Body of pancreas (tissue), 4 donors: ENCODE measurements at regions not wholly inside any gene's neighbourhood (a gene's known extent, or its start where the extent isn't known, plus 50 kb on each side); places are given as distances from the start of the nearest gene placed in this dataset.

ENCODE experiments used
- ATAC-seq: fragments of 150-250 bp; one replicate; pipeline ENCODE4 v1.9.1; 2016
- DNase-seq, 4 donors: peaks; one replicate each; pipeline ENCODE4 v3.0.0-alpha.2; 2019
- H3K27ac ChIP-seq, 4 donors: fragments of 200-600 bp; sonication (generic); 1 replicate in 3 of 4; 2 replicates in 1 of 4; pipeline versions ENCODE4 v1.5.1 to v1.6.1; 2016 to 2019; ENCODE audit warnings: mild to moderate bottlenecking in 1 of 4, mixed read lengths in 1 of 4, moderate library complexity in 1 of 4
- H3K27me3 ChIP-seq, 2 donors: fragments of 200-600 bp; sonication (generic); one replicate each; pipeline ENCODE4 v1.6.0; 2016; ENCODE audit warnings: mild to moderate bottlenecking in 1 of 2
- H3K36me3 ChIP-seq, 2 donors: fragments of 200-600 bp; sonication (generic); replicated peaks in 1 of 2; 2 replicates each; pipeline ENCODE4 v1.5.1; 2016; ENCODE audit warnings: low read depth in 2 of 2; ENCODE audit not compliant: insufficient read depth in 1 of 2
- H3K4me1 ChIP-seq: fragments of 200-600 bp; sonication (generic); one replicate; pipeline ENCODE4 v1.6.0; 2016
- H3K4me3 ChIP-seq, 2 donors: fragments of 200-600 bp; sonication (generic); 1 replicate in 1 of 2; 2 replicates in 1 of 2; pipeline ENCODE4 v1.5.1; 2016 to 2019
- H3K9me3 ChIP-seq, 3 donors: fragments of 200-600 bp; sonication (generic); 1 replicate in 2 of 3; 2 replicates in 1 of 3; pipeline ENCODE4 v1.5.1; 2016
- POLR2A ChIP-seq, 3 donors: fragments of 450-650 bp; IDR thresholded peaks; one replicate each; pipeline ENCODE4 v1.6.1; 2016; ENCODE audit warnings: antibody characterized with exemption in 3 of 3, mild to moderate bottlenecking in 2 of 3
- WGBS, 2 donors: methylation state at CpG; one replicate each; pipeline ENCODE4 v1.1.5; 2017; 5-methylcytosine and 5-hydroxymethylcytosine counted together
- intact Hi-C: fragments of 100-400 bp; cut with DNase I; formaldehyde crosslinking; loops from one replicate; pipeline ENCODE4 v1.15.1; 2023
- TF ChIP-seq, protein P1 (sequence below), 7 experiments: fragments of 450-650 bp in 4 of 7; fragments of 200-600 bp in 3 of 7; sonication (generic) in 3 of 7; IDR thresholded peaks; one replicate each; pipeline ENCODE4 v1.5.1; 2016 to 2019; ENCODE audit warnings: antibody characterized with exemption in 7 of 7

GRCh38 chr2:145689277-145689676 is 1169.4 kb upstream of the ZEB2 start:
- Histone ChIP-seq H3K36me3 (no peaks in the 10 kb centered on the region), H3K4me1 (no peaks in the 10 kb centered on the region), H3K4me3 (no peak overlapping the region), H3K27ac (no peak overlapping the region), H3K27me3 (no peaks in the 10 kb centered on the region), H3K9me3 (no peaks in the 10 kb centered on the region)
- no peak for DNase-seq
- TF ChIP-seq, protein P1, sequence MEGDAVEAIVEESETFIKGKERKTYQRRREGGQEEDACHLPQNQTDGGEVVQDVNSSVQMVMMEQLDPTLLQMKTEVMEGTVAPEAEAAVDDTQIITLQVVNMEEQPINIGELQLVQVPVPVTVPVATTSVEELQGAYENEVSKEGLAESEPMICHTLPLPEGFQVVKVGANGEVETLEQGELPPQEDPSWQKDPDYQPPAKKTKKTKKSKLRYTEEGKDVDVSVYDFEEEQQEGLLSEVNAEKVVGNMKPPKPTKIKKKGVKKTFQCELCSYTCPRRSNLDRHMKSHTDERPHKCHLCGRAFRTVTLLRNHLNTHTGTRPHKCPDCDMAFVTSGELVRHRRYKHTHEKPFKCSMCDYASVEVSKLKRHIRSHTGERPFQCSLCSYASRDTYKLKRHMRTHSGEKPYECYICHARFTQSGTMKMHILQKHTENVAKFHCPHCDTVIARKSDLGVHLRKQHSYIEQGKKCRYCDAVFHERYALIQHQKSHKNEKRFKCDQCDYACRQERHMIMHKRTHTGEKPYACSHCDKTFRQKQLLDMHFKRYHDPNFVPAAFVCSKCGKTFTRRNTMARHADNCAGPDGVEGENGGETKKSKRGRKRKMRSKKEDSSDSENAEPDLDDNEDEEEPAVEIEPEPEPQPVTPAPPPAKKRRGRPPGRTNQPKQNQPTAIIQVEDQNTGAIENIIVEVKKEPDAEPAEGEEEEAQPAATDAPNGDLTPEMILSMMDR (IDR thresholded peaks at IDR 0.05) = no peak
- intact Hi-C loops = no loop called here
- WGBS, 2 donors = 96 to 97% methylated on average over 2 of the region's 2 CpGs
- ATAC-seq = no peak

DNA sequence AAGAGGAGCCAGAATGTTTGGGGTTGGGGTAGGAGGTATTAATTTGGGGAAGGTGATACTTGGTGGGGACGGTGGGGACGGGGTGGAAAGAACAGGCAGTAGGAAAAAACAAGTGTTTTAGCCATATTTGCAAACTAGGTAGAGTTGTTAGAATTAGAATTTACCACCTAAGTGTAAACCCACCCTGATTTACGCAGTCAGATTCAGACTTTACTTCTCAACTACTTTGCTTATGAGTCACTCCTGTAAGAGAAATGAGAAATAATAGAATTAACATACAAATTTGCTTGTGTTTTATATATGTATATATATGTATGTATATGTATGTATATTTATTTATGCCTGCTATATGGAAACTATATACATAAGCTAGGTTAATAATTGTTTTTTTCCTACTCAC is 1168.2 kb upstream of the ZEB2 start:
- Histone ChIP-seq H3K27me3 (no peaks in the 10 kb centered on the region), H3K36me3 (no peaks in the 10 kb centered on the region), H3K4me3 (no peak overlapping the region), H3K27ac (no peak overlapping the region), H3K9me3 (no peaks in the 10 kb centered on the region), H3K4me1 (no peaks in the 10 kb centered on the region)
- intact Hi-C loops = no loop called here
- DNase-seq (no peak), ATAC-seq (no peak)
- 75 to 78% methylated on average over 3 of the region's 3 CpGs for WGBS, 2 donors
- TF ChIP-seq POLR2A (IDR thresholded peaks at IDR 0.05) = no peak
- TF ChIP-seq, protein P1 (IDR thresholded peaks at IDR 0.05) = no peak

- no peak for TF ChIP-seq POLR2A (IDR thresholded peaks at IDR 0.05)
- TF ChIP-seq, protein P1 (IDR thresholded peaks at IDR 0.05) = no peak
- no peak for ATAC-seq
- Histone ChIP-seq H3K9me3 (no peaks in the 10 kb centered on the region), H3K4me1 (no peaks in the 10 kb centered on the region), H3K27ac (no peak overlapping the region), H3K4me3 (no peak overlapping the region), H3K36me3 (no peaks in the 10 kb centered on the region), H3K27me3 (no peaks in the 10 kb centered on the region)
- intact Hi-C loops = no loop called here
- no peak for DNase-seq
- 38 to 50% methylated on average over 4 of the region's 4 CpGs for WGBS, 2 donors
Measured at GRCh38 chr2:145687442-145688134, 1167.7 kb upstream of the ZEB2 start.

DNA sequence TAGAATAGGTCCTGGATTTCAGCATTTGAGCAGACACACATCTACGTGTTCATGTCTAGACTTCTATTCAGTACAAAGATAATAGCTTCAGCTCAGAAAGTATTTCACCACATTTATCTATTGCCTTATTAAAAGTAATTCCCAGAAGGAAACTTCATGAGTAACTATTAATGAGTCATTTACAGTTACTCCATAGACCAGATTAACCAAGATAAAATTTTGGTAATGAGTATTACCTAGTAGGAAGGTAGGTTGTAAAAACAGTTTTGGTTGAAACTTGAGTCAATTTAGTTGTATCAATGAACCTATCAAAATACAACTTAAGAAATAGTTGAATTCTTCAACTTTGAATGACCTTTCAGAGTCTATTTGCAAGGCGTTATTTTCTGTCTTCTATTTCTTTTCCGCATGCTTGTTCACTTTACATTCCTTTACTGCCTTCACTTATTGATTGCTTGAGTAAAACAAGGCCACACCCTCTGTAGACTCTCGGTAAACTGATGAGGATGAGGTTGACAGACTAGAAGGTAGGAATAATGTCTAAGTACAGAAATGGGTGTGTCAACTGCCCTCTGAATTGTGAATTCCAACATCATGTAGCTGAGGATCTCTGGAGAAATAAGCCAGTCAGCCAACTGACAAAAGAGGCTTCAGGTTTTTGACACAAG is 1165.6 kb upstream of the ZEB2 start:
- TF ChIP-seq POLR2A (IDR thresholded peaks at IDR 0.05) = no peak
- TF ChIP-seq, protein P1 (IDR thresholded peaks at IDR 0.05) = no peak

More for the DNA sequence above, 1165.6 kb upstream of the ZEB2 start:
- ATAC-seq = no peak
- DNase-seq = no peak
- H3K27me3 ChIP-seq = no peaks in the 10 kb centered on the region
- no peak overlapping the region for H3K27ac ChIP-seq
- no peaks in the 10 kb centered on the region for H3K9me3 ChIP-seq
- 81 to 82% methylated on average over 4 of the region's 4 CpGs for WGBS, 2 donors
- no peaks in the 10 kb centered on the region for H3K36me3 ChIP-seq
- no peaks in the 10 kb centered on the region for H3K4me1 ChIP-seq
- no peak overlapping the region for H3K4me3 ChIP-seq
- intact Hi-C loops = no loop called here
